ENCODE measurements at regions not wholly inside any gene's neighbourhood (a gene's known extent, or its start where the extent isn't known, plus 50 kb on each side); places are given as distances from the start of the nearest gene placed in this dataset.

DNA sequence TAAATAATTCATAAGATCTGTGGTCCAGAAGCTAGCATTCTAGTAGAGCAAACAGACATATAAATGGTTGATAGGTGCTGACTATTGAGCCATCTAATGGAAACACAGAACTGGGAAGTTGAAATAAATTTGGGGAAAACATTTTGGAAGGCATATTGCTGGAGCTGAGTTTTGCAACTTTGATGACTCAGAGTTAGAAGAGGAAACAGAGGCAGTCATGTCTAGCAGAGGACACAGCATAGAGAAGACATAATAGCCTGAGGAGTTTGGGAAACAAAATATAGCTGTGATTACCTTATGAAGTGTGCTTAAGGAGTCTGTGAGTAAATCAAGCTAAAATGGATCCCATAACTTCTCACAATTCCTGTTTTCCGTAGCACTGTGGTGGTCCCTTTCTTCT, 86.9 kb upstream of the FLRT2 start:
- no peak for DNase-seq

DNA sequence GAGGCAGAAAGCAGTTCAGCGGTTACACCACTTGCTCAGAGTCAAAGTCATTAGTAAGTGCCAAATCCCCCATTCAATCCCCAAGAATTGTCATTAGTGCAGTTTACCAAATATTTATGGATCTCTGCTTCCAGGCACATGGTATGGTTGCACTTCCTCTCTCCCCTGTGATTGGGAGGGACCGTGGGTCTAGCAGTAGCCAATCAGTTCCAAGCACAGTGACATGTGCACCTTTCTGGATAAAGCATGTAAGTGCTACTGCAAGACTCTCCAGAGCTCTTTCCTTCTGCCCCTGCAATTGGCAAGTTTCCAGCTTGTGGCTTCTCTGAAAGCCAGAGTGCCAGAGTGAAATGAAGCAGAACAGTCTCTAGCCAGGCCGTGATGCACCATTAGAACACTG, 85.3 kb upstream of the FLRT2 start:
- no peak for DNase-seq

DNA sequence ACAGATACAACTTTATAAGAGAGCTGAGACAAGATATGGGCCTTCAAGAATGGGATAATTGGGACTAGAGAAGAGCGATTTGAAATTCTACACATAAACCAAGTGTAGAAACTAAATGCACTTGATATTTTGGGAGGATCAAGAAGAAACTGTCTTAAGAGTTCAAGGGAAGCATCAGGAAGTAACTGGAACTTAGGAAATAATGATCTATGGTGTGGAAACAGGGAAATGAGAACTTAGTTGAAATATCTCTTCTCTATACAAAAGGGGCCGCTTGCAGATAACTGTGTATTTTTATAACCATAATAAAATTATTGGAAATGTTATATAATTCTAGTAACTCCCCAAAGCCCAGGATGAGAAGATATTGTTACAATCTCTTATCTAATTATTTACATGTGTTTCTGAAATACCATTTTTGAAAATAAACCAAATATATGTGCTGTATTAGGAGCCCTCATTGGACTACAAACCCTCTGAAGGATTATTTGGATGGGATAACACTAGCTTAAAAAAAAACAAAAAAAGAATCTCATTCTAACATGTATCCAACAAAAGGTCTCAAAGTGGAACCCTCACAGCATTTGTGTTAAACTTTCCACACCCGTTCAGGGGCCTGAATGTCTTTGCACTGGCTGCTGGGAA, 84.7 kb upstream of the FLRT2 start:
- no peak for DNase-seq

DNA sequence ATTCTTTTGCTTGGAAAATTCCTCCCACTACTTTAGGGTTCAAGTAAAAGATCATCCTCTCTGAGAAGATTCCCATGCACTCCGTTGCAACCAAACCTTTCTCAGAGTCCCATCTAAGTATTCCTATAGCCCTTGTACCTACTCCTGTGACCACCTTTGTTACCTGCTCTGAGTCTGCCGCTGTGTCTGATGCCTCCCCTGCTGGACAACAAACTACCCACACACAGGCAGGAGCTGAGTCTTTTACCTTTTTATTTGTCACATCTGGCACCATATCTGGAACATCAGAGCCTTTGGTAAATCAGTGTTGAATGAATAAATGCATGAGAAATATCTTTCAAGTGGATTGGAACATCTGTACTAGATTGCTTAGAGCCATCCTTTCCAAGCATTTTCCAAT, 82.1 kb upstream of the FLRT2 start:
- no peak for DNase-seq

DNA sequence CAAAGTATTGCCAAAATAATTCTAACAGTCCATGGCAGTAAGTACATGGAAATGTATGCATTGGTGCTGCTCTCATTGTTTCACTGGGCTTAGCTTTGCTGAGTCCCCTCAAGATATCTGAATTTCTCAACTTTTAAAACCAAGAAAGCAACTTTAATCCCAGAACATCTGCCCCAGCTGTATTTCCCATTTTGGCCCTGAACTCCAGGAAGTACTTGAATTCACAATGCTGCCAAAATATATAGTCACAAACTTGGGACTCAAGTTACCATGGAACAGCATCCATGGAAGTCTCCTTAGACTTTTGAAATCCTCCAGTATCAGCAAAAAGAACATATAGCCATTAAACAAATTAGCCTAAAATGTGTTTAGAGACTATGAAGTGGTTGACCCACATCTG, 78.5 kb upstream of the FLRT2 start:
- no peak for DNase-seq

DNA sequence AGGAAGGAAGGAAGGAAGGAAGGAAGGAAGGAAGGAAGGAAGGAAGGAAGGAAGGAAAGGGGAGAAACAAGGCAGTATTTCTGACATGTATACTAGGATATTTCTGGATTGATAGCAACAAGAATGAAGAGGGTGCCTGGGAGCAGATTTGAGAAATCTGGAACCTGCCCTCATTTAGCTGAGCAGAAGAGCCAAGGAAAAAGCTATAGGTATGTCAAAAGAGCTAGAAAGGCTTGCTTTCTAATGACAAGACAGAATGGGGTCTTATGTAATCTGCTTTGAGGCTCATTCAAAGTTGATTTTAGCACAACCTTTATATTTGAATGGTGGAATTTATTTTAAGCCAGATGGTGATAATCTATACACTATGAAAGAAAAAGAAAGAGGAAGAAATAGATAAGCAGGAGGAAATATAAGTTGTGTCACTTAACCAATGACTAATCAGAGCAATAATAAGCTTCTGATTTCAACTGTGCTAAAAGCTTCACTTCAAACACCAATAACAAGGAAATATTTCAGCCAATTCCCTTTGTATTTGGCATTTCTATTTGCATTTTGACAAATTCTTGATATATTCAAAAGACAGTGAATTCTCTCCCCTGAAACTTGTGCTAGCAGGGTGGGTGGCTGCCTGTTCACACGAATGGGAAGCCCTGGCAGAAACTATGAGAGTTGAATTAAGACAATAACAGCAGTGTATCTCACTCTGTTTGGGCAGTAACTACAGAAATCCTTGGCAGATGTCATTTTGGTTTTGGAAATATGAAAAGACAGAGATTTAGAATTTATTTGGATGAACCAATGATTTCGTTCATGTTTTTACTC, 76.3 kb upstream of the FLRT2 start:
- DNase-seq: no peak

DNA sequence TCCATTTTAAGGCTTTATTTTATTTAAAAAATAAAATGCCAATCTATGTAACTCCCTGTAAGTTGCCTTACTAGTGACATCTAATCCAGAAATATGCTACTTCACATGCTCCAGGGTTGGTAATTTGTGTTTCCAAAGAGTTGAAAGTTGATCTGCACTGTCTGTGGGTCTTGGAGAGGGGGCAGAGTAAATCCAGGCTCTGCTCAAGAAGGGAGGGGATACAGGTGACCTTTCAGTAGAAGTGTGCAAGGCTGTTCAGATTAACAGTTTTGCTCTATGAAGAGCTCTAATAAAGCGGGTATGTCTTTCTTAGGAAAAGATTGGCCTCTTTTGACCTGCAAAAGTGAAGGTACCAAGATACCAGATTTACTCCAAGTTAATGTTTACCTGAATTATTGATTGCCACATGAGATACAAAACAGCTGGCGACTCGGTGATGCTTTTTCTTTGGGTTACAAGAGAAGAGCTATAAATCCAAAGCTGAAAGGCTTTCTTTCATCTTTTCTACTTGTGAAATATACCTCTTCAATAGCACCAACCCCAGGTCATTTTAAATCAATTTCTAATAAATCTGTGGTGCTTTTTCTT, 75.6 kb upstream of the FLRT2 start:
- no peak for DNase-seq

DNA sequence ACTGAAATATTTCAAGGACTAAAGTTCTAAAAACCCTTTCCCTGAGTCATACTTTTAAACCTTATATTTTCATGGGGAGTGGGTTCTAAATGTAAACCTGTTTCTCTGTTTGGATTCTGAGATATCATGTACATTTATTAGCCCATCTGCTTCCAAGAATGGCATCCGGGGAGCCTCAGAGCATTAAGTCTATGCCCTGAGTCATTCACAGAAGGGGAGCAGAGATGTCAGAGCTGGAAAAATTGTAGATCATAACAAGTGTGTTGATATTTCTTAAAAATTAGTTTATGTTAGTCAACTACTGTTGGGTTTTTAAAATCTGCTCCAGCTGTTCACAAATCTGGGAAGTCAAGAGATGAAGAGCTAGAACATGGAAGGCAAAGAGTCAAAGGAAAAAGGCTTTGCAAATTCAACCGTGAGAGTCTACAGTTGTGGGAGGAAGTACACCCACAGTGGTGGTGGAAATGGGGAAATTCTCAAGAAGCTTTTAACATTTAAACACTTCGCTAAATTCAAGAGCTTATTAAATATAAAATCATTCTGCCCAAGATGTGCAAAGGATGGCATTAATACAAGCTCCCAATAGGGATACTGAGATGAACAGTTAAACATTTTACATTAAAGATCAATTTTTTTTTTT, 70.5 kb upstream of the FLRT2 start:
- no peak for DNase-seq

DNA sequence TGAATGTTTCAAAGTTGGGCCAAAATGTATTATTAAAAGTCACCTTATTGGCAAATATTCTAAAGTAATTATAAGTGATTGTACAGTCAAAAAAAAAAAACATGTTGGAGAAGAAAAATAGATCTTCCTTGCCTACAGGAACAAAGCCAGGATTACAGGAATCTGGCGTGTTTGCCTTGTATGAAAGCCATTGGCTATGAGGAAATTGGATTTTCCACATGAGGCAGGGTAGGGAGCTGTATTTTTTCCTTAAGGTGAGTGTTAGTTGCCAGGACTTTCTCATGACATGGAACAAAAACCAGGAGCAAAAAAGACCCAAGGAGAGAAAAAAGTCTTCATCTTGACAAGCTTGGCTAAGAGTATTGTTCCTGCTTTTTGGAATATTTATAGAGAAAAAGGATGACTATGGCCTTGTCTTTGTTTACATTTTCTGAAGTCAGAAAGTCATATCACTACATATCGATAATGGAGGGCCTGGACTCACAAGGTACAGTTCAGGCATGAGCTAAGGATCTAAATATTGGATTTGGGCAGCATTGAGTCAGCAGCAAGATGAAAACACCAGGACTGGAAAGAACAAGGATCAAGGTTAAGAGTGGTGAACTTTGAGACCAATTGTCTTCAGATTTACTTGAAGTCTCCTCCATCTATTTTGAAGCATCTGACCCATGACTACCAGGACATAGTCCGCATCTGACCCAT, 68.4 kb upstream of the FLRT2 start:
- DNase-seq: no peak

DNA sequence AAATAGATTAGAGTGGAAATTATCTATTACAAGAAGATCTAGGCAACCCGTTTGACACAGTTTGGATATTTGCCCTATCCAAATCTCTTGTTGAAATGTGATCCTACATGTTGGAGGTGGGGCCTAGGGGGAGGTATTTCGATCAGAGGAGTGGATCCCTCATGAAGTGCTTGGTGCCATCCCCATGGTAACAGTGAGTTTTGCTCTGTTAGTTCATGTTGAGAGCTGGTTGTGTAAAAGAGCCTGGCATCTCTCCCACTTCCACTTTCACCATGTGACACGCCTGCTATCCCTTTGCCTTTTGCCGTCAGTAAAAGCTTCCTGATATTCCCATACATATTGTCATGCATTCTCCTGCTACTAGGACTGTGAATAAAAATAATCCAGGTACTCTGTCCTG, 66.4 kb upstream of the FLRT2 start:
- DNase-seq: no peak

DNA sequence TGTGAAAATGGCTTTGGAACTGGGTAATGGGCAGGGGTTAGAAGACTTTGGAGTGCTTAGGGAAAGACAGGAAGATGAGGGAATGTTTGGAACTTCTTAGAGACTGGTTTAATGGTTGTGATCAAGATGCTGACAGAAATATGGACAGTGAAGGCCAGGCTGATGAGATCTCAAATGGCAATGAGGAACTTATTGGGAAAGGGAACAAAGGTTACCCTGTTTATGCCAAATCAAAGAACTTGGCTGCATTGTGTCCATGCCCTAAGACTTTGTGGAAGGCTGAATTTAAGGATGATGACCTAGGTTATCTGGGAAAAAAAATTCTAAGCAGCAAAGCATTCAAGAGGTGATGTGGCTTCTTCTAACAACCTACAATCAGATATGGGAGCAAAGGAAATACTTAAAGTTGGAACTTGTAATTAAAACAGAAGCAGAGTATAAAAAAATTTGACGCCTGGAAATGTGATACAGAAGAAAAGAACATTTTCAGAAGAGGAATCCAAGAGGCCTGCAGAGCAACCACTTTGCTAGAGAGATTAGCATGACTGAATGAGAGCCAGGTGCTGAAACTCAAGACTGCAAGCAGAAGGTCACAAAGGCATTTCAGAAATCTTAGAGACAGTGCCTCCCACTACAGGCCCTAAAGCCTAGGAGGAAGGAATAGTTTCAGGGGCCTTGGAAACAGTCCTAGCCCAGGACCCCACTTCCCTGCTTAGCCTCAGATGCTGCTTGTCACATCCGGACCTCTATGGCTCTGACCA, 65.6 kb upstream of the FLRT2 start:
- no peak for DNase-seq

DNA sequence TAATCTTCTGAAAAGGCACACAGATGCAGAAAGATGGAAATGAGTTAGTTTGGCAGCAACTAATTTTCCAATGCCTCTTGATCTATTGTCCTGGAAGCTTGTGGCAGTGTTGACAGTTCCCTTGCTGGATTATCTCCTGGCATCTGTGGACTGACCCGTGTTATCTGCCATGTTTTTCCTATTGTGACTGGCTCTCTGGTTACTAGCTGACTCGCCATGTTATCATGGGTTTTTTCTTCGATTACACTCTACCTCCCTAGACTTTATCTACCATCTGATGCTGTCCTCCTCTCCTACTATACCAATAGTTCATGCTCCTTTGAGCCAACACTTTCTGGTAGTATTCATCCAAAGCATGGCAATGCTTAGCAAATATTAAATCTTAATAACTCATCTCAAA, 63.3 kb upstream of the FLRT2 start:
- no peak for DNase-seq

DNA sequence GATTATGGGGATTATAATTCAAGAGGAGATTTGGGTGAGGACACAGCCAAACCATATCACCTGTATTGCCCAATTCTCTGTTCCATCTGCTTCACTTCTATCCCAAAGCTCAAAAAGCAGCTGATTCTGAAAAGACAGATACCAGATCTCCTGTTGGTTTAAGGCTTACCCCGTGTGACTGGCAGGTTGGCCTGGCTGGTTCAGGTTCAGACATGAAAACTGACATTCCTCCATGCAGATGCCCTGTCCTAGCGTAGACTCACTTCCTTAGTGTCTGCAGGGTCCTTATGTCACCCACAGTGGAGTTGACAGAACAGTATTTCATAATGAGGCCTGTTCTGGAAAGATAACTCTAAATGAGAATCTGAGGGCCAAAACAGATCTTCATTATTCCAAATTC, 61.1 kb upstream of the FLRT2 start:
- DNase-seq: no peak

DNA sequence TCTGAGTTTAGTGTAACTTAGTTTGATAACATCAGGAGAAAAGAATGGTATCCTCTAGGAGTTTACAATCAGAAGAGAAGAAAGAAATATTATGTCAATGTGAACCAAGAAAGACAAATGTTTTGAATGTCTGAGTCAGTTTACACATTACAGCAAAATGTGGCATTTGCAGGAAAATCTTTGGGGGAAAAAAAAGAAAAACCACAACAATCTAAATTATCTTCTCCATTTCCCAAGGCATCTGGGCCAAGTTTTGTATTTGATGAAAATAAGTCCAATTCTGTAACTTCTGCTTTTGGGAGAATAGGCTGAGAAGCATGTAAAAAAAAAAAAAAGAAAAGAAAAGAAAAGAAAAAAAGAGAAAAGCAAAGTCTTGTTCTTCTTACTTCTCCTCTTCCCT, 58.8 kb upstream of the FLRT2 start:
- DNase-seq: no peak

DNA sequence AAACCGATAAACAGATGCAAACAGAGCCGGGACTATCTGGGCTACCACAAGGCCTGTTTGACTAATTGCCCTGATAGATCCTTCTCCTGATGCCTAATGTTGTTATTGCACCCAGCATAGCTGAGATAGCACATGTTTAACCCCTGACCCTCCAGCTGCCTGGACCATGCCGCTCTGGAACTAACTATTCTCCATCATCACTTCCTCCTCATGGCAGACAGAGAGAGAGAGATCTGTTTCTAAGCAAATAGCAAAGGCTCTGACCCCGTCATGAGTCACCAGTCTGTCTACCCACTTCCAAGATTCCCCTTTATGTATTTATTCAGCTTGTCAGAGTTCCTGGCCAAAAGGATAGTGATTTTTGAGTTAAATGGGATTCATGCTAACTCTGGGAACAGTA, 58.2 kb upstream of the FLRT2 start:
- DNase-seq: no peak

DNA sequence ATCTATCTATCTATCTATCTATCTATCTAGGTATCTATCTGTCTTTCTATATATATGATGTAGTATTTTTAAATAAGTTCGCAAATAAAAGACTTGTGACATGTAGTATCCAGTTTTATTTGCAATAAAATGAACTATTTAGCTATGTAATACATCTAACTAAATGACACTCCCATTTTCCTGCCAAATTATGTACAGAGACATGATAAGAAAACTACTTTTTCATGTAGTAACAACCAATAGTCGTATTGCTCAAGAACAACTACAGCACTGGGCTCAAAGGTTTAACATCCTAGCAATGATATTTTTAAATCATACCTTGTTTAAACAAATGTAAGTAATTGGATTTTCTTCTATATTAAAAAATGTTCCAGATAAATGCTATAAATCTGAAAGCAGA, 55.5 kb upstream of the FLRT2 start:
- DNase-seq: no peak

DNA sequence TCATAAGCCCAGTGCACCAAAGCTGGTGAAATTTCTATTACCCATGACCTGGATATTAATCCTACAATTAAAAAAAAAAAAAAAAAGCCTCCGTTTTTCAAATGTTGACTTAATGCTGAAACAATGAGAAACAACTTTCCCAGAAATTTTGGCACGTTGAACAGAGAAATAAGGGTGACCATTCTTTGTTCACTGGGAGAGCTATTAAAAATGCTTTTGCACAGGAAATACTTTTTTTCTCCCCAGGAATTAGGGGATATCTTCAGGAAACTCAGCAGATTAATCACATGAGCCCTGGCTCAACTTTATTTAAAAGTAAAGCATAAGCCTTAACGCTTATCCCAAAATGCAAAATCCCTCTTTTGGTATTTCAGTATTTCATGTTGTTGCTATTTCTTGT, 54.8 kb upstream of the FLRT2 start:
- DNase-seq: no peak

DNA sequence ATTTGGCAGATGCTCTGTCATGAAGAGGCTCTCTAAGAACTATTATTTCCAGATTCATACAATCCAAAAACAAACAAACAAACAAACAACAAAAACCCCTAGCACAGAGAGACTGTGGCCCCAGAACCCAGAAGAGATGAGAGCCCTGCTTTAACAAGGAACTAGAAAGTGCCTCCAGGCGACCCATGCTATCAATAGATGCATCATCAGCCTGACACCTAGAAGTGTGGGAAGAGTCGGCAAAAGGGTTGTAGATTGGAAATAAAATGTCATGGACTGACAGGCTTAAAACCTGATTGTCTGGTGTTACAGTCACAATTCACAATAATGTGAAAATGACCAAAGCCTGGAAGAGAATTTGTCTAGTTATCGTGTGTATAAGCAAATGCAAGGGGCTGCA, 50.6 kb upstream of the FLRT2 start:
- no peak for DNase-seq

DNA sequence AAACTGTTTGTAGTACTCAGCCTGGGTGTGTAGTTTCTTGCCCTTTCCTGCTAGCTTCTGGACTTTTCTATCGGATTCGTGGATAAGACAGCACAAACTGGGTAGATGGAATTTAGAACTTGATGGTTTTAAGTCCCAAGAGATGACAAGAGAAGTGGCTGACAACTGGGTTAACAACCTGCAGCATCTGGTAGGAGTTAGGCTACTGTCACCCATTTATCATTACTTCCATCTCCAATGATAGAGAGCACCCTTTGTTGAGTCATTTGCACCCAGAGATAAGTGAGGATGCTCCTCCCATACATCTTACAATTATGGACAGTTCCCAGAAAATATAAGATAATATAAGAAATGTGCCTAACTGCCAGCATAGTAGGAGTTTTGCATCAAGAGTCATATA, 50.2 kb upstream of the FLRT2 start:
- no peak for DNase-seq

Measured in stimulated activated CD4-positive, alpha-beta T cell treated with anti-CD3 and anti-CD28 coated beads, Interleukin-2, amount 100 ng/mL, for 24 hours (primary cell).